AG08395 (cell line): ENCODE measurements at regions not wholly inside any gene's neighbourhood (a gene's known extent, or its start where the extent isn't known, plus 50 kb on each side); places are given as distances from the start of the nearest gene placed in this dataset.

ENCODE experiments used
- DNase-seq: peaks from one replicate; pipeline ENCODE4 v3.0.0; 2012; ENCODE audit warnings: mixed read lengths, low spot score

DNA sequence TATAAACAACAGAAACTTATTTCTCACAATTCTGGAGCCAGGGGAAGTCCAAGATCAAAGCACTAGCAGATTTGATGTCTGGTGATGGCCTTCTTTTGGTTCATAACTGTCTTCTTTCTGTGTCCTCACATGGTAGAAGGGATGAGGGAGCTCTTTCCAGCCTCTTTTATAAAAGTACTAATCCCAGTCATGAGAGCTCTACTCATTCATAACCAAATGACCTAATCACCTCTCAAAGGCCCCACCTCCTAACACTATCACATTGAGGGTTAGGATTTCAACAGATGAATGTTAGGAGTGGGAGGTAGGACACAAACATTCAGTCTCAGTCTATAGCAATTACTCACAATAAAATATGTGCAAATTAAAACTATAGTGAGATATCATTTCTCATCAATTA lies 50.1 kb upstream of the UBE2E2 start:
- DNase-seq: no peak
